C4-2B (cell line): ENCODE measurements at regions not wholly inside any gene's neighbourhood (a gene's known extent, or its start where the extent isn't known, plus 50 kb on each side); places are given as distances from the start of the nearest gene placed in this dataset.

ENCODE experiments used
- ZFX ChIP-seq: fragments of 450-650 bp; IDR thresholded peaks from 2 replicates; pipeline ENCODE4 v1.6.1; 2017
- TF ChIP-seq, protein P1 (sequence below): fragments of 450-650 bp; conservative IDR thresholded peaks from 2 replicates; pipeline ENCODE4 v1.5.1; 2017; ENCODE audit warnings: mild to moderate bottlenecking

DNA sequence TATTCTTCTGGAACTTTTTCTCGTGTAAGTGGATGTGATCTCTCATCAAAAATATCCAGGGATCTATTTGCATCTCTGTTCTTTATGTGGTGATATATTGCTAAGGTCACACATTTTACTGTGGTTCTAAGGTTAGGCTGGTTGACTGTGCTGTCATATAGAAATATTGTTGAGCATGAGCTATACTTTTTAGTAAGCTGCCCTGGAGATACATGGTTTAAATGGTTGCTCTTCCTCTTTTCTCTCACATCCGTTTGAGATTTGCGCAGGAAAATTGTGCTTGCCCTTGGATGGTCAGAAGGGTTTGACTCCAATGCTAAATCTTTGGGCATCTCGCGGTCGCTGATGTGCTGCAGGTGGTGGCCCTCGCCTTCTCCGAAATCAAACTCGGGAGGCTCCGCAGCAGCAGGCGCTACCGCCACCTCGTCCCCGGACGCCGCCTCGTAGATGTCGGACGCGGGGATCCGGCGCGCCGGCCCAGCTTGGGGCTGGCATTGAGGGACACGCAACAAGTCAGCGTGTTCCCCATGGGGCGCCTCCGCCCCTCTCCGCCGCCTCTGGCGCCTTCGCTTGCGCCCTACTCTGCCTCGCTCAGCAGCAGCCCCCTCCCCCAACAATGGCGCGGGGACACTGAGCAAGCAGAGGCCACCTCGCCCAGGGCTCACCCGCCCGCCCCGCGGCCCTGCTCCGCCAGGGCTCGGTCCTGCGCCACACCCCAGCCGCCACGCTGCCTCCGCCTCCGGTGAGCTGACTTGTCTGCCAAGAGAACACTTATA is 154.5 kb downstream of the MSN start:
- TF ChIP-seq, protein P1, sequence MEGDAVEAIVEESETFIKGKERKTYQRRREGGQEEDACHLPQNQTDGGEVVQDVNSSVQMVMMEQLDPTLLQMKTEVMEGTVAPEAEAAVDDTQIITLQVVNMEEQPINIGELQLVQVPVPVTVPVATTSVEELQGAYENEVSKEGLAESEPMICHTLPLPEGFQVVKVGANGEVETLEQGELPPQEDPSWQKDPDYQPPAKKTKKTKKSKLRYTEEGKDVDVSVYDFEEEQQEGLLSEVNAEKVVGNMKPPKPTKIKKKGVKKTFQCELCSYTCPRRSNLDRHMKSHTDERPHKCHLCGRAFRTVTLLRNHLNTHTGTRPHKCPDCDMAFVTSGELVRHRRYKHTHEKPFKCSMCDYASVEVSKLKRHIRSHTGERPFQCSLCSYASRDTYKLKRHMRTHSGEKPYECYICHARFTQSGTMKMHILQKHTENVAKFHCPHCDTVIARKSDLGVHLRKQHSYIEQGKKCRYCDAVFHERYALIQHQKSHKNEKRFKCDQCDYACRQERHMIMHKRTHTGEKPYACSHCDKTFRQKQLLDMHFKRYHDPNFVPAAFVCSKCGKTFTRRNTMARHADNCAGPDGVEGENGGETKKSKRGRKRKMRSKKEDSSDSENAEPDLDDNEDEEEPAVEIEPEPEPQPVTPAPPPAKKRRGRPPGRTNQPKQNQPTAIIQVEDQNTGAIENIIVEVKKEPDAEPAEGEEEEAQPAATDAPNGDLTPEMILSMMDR, result no peak
- no peak for TF ChIP-seq ZFX
